ENCODE measurements at regions not wholly inside any gene's neighbourhood (a gene's known extent, or its start where the extent isn't known, plus 50 kb on each side); places are given as distances from the start of the nearest gene placed in this dataset.

GRCh38 chr9:93846349-93846748 is 108.8 kb downstream of the BARX1 start:
- no peak for TF ChIP-seq CTCF (conservative IDR thresholded peaks at IDR 0.05)
- H3K27ac ChIP-seq: no peak overlapping the region

GRCh38 chr9:93843396-93843795 is 111.8 kb downstream of the BARX1 start:
- no peak overlapping the region for H3K27ac ChIP-seq
- TF ChIP-seq CTCF (conservative IDR thresholded peaks at IDR 0.05): no peak

- no peak for TF ChIP-seq CTCF (conservative IDR thresholded peaks at IDR 0.05)
- H3K27ac ChIP-seq: no peak overlapping the region
Observed at GRCh38 chr9:93830606-93831005, 124.5 kb downstream of the BARX1 start.

- no peak overlapping the region for H3K27ac ChIP-seq
- no peak for TF ChIP-seq CTCF (conservative IDR thresholded peaks at IDR 0.05)
Observed at GRCh38 chr9:93830012-93830596, 125.1 kb downstream of the BARX1 start.

GRCh38 chr9:93829271-93830011 is 125.7 kb downstream of the BARX1 start:
- no peak for TF ChIP-seq CTCF (conservative IDR thresholded peaks at IDR 0.05)

GRCh38 chr9:93828331-93829097 is 126.6 kb downstream of the BARX1 start:
- no peak for TF ChIP-seq CTCF (conservative IDR thresholded peaks at IDR 0.05)
- H3K27ac ChIP-seq: peak overlapping the region; percentile 76

More at GRCh38 chr9:93829271-93830011, 125.7 kb downstream of the BARX1 start:
- H3K27ac ChIP-seq: no peak overlapping the region; the same call in 1 of the 2 replicates

Data from VCaP (cell line).